Testis (tissue), 2 donors: ENCODE measurements at regions not wholly inside any gene's neighbourhood (a gene's known extent, or its start where the extent isn't known, plus 50 kb on each side); places are given as distances from the start of the nearest gene placed in this dataset.

ENCODE experiments used
- DNase-seq: peaks from one replicate; pipeline ENCODE4 v3.0.0-alpha.2; 2019
- H3K27ac ChIP-seq, 2 donors: fragments of 200-600 bp; sonication (generic); one replicate each; pipeline ENCODE4 v1.5.1; 2019
- H3K27me3 ChIP-seq: fragments of 200-600 bp; sonication (generic); one replicate; pipeline ENCODE4 v1.5.1; 2019
- H3K36me3 ChIP-seq: fragments of 200-600 bp; sonication (generic); one replicate; pipeline ENCODE4 v1.5.1; 2017; ENCODE audit warnings: low read depth; ENCODE audit errors: missing control alignments
- H3K4me1 ChIP-seq: fragments of 200-600 bp; sonication (generic); one replicate; pipeline ENCODE4 v1.5.1; 2019
- H3K4me3 ChIP-seq, 2 donors: fragments of 200-600 bp; sonication (generic); one replicate each; pipeline ENCODE4 v1.5.1; 2017 to 2019
- H3K9me3 ChIP-seq: fragments of 200-600 bp; sonication (generic); one replicate; pipeline ENCODE4 v1.5.1; 2017
- CTCF ChIP-seq, 3 experiments: fragments of 450-650 bp in 2 of 3; fragments of 200-600 bp in 1 of 3; sonication (generic) in 1 of 3; IDR thresholded peaks; one replicate each; pipeline ENCODE4 v1.5.1; 2016 to 2019; ENCODE audit warnings: antibody characterized with exemption in 3 of 3, mild to moderate bottlenecking in 2 of 3, moderate library complexity in 1 of 3
- POLR2A ChIP-seq: fragments of 450-650 bp; IDR thresholded peaks from one replicate; pipeline ENCODE4 v1.6.1; 2017; ENCODE audit warnings: antibody characterized with exemption, mild to moderate bottlenecking, moderate library complexity
- WGBS, 2 donors: methylation state at CpG; one replicate each; pipeline ENCODE4 v1.1.5; 2018; 5-methylcytosine and 5-hydroxymethylcytosine counted together
- intact Hi-C: fragments of 100-400 bp; cut with DNase I; formaldehyde crosslinking; loops from one replicate; pipeline ENCODE4 v1.15.1; 2023; ENCODE audit warnings: low total_unique reads

- Histone ChIP-seq H3K27ac (no peak overlapping the region), H3K4me1 (no peaks in the 10 kb centered on the region), H3K4me3 (no peak overlapping the region), H3K9me3 (no peaks in the 10 kb centered on the region), H3K36me3 (no peaks in the 10 kb centered on the region), H3K27me3 (no peaks in the 10 kb centered on the region)
- 37 to 64% methylated on average over 1 of the region's 1 CpG for WGBS, 2 donors
- DNase-seq = no peak
- no peak for TF ChIP-seq POLR2A
- no peak for TF ChIP-seq CTCF (IDR thresholded peaks at IDR 0.05)
- intact Hi-C loops = no loop called here
Measured at GRCh38 chr6:113258771-113259170, 598.4 kb upstream of the MARCKS start.

GRCh38 chr6:113271437-113271836, 585.7 kb upstream of the MARCKS start:
- Histone ChIP-seq H3K4me3 (no peak overlapping the region), H3K4me1 (no peaks in the 10 kb centered on the region), H3K27ac (no peak overlapping the region), H3K36me3 (no peaks in the 10 kb centered on the region), H3K27me3 (no peaks in the 10 kb centered on the region), H3K9me3 (no peaks in the 10 kb centered on the region)
- intact Hi-C loops = no loop called here
- DNase-seq = no peak
- TF ChIP-seq CTCF (IDR thresholded peaks at IDR 0.05) (no peak), POLR2A (no peak)

- intact Hi-C loops = no loop called here
- H3K4me1 ChIP-seq = no peaks in the 10 kb centered on the region
- no peaks in the 10 kb centered on the region for H3K9me3 ChIP-seq
- no peak for DNase-seq
- no peaks in the 10 kb centered on the region for H3K36me3 ChIP-seq
- no peak overlapping the region for H3K27ac ChIP-seq
- TF ChIP-seq POLR2A (no peak), CTCF (IDR thresholded peaks at IDR 0.05) (no peak)
- H3K4me3 ChIP-seq = no peak overlapping the region
- WGBS, 2 donors = 62 to 67% methylated on average over 2 of the region's 2 CpGs
- no peaks in the 10 kb centered on the region for H3K27me3 ChIP-seq
Measured at GRCh38 chr6:113276601-113277000, 580.5 kb upstream of the MARCKS start.

- no peak for TF ChIP-seq POLR2A
- no peak for TF ChIP-seq CTCF (IDR thresholded peaks at IDR 0.05)
- Histone ChIP-seq H3K4me3 (no peak overlapping the region), H3K27ac (no peak overlapping the region), H3K36me3 (no peaks in the 10 kb centered on the region), H3K4me1 (no peaks in the 10 kb centered on the region), H3K9me3 (no peaks in the 10 kb centered on the region), H3K27me3 (no peaks in the 10 kb centered on the region)
- no peak for DNase-seq
- intact Hi-C loops = no loop called here
- 92 to 95% methylated on average over 1 of the region's 1 CpG for WGBS, 2 donors
Measured at GRCh38 chr6:113277111-113277510, 580.0 kb upstream of the MARCKS start.

- Histone ChIP-seq H3K27me3 (no peaks in the 10 kb centered on the region), H3K27ac (no peak overlapping the region), H3K9me3 (no peaks in the 10 kb centered on the region), H3K4me1 (no peaks in the 10 kb centered on the region), H3K4me3 (no peak overlapping the region), H3K36me3 (no peaks in the 10 kb centered on the region)
- TF ChIP-seq CTCF (IDR thresholded peaks at IDR 0.05) = no peak
- TF ChIP-seq POLR2A = no peak
- DNase-seq = no peak
- intact Hi-C loops = no loop called here
Measured at GRCh38 chr6:113281014-113281413, 576.1 kb upstream of the MARCKS start.
